Parathyroid adenoma (tissue), 2 donors: ENCODE measurements at regions not wholly inside any gene's neighbourhood (a gene's known extent, or its start where the extent isn't known, plus 50 kb on each side); places are given as distances from the start of the nearest gene placed in this dataset.
"Not testable (repeated sequence)": the region's sequence is repeated elsewhere in the genome, so short reads cannot be mapped to it uniquely, and the experiment has no call there.

Experiments
- H2AFZ ChIP-seq: fragments of 300-600 bp; sonication (generic); one replicate; pipeline ENCODE4 v1.7.0; 2017; ENCODE audit warnings: antibody characterized with exemption, mild to moderate bottlenecking
- H3K27ac ChIP-seq: fragments of 300-600 bp; sonication (generic); one replicate; pipeline ENCODE4 v1.7.0; 2017
- H3K27me3 ChIP-seq: fragments of 300-600 bp; sonication (generic); one replicate; pipeline ENCODE4 v1.7.0; 2017; ENCODE audit warnings: low read length; ENCODE audit not compliant: control insufficient read depth, insufficient read depth
- H3K36me3 ChIP-seq: fragments of 300-600 bp; sonication (generic); one replicate; pipeline ENCODE4 v1.7.0; 2017; ENCODE audit warnings: low read length; ENCODE audit not compliant: control insufficient read depth, insufficient read depth
- H3K4me1 ChIP-seq: fragments of 300-600 bp; sonication (generic); one replicate; pipeline ENCODE4 v1.7.0; 2017; ENCODE audit warnings: control low read depth
- H3K4me2 ChIP-seq: fragments of 300-600 bp; sonication (generic); one replicate; pipeline ENCODE4 v1.7.0; 2017; ENCODE audit warnings: low read length
- H3K4me3 ChIP-seq: fragments of 300-600 bp; sonication (generic); one replicate; pipeline ENCODE4 v1.7.0; 2017; ENCODE audit warnings: low read depth, low read length
- H3K79me2 ChIP-seq: fragments of 300-600 bp; sonication (generic); one replicate; pipeline ENCODE4 v1.7.0; 2017; ENCODE audit warnings: control low read depth
- H3K9ac ChIP-seq: fragments of 300-600 bp; sonication (generic); one replicate; pipeline ENCODE4 v1.7.0; 2017; ENCODE audit warnings: mild to moderate bottlenecking
- H3K9me3 ChIP-seq: fragments of 300-600 bp; sonication (generic); one replicate; pipeline ENCODE4 v1.7.0; 2017; ENCODE audit warnings: low read length; ENCODE audit not compliant: control insufficient read depth
- CTCF ChIP-seq: fragments of 300-600 bp; sonication (generic); IDR thresholded peaks from one replicate; pipeline ENCODE4 v1.7.0; 2017; ENCODE audit warnings: antibody characterized with exemption, mild to moderate bottlenecking
- donor health status: primary hyperparathyroidism.

DNA sequence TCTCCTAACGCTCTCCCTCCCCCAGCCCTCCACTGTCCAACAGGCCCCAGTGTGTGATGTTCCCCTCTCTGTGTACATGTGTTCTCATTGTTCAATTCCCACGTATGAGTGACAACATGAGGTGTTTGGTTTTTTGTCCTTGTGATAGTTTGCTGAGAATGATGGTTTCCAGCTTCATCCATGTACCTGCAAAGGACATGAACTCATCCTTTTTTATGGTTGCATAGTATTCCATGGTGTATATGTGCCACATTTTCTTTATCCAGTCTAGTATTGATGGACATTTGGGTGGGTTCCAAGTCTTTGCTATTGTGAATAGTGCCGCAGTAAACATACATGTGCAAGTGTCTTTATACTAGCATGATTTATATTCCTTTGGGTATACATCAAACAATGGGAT lies 347.4 kb downstream of the MAGEE1 start:
- H3K27me3 ChIP-seq, H3K27ac ChIP-seq, H3K4me2 ChIP-seq: not testable (repeated sequence)

GRCh38 chrX:76796311-76796710 lies 368.8 kb downstream of the MAGEE1 start:
- no peak for TF ChIP-seq CTCF
- Histone ChIP-seq H3K4me2 (no peak overlapping the region), H3K36me3 (no peaks in the 10 kb centered on the region), H3K9me3 (no peaks in the 10 kb centered on the region), H2AFZ (no peak overlapping the region), H3K4me1 (no peaks in the 10 kb centered on the region), H3K9ac (no peak overlapping the region), H3K27ac (no peak overlapping the region), H3K4me3 (no peak overlapping the region), H3K27me3 (no peaks in the 10 kb centered on the region), H3K79me2 (no peaks in the 10 kb centered on the region)

More for the DNA sequence above, 347.4 kb downstream of the MAGEE1 start:
- not testable (repeated sequence) for H3K9me3 ChIP-seq, H2AFZ ChIP-seq, H3K4me3 ChIP-seq, H3K79me2 ChIP-seq, H3K4me1 ChIP-seq, H3K36me3 ChIP-seq, H3K9ac ChIP-seq

DNA sequence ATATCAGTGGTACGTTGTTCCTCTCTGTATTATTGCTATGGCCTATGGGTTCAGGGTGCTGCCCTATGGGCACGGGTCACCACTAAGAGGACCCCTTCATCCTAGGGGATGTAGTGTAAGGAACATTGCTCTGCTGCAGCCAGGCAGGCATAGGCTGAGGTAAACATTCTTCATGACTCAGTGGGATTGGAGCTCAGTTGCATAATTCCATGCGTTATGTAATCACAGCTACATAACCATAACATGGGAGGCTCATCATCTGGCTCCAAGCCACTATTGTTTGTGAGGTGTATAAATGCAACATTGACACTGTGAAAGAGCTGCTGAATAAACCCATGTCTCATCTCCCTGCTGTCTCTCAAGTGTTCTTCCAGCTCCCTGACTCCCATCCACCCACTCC lies 375.2 kb downstream of the MAGEE1 start:
- Histone ChIP-seq H3K27me3 (no peaks in the 10 kb centered on the region), H3K36me3 (no peaks in the 10 kb centered on the region), H2AFZ (no peak overlapping the region), H3K9ac (no peak overlapping the region), H3K79me2 (no peaks in the 10 kb centered on the region), H3K27ac (no peak overlapping the region), H3K4me2 (no peak overlapping the region), H3K4me3 (no peak overlapping the region), H3K9me3 (no peaks in the 10 kb centered on the region), H3K4me1 (no peaks in the 10 kb centered on the region)
- no peak for TF ChIP-seq CTCF

GRCh38 chrX:76815754-76816153 lies 388.2 kb downstream of the MAGEE1 start:
- no peaks in the 10 kb centered on the region for H3K36me3 ChIP-seq
- no peak overlapping the region for H3K4me2 ChIP-seq
- no peak overlapping the region for H2AFZ ChIP-seq
- H3K79me2 ChIP-seq = no peaks in the 10 kb centered on the region
- H3K4me1 ChIP-seq = no peaks in the 10 kb centered on the region
- no peaks in the 10 kb centered on the region for H3K27me3 ChIP-seq
- H3K4me3 ChIP-seq = no peak overlapping the region
- no peak overlapping the region for H3K27ac ChIP-seq
- H3K9ac ChIP-seq = no peak overlapping the region
- TF ChIP-seq CTCF = no peak
- no peaks in the 10 kb centered on the region for H3K9me3 ChIP-seq

GRCh38 chrX:76817279-76817678 lies 389.8 kb downstream of the MAGEE1 start:
- H3K4me2 ChIP-seq, H3K4me3 ChIP-seq, H3K79me2 ChIP-seq, H3K9ac ChIP-seq, H3K27me3 ChIP-seq, H3K27ac ChIP-seq, H3K9me3 ChIP-seq, H3K4me1 ChIP-seq, H2AFZ ChIP-seq, H3K36me3 ChIP-seq: not testable (repeated sequence)

DNA sequence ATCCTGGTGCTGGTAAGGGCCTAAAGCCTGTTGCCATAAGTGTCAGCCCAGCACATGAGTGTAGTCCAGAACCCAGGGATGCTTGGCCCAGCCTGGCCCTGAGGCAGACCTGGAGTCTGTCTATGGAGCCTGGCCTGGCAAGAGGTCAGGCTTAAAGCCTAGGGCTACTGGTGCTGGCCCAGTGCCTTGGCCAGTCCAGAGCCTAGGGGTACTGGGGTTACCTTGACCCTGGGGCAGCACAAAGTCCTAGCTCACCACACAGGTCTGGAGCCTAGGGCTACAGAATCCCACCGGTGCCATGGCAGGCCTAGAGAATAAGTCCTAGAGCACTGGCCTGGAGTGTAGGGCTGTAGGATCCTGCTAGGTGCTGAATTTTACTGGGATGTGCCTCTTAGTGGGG lies 393.8 kb downstream of the MAGEE1 start:
- Histone ChIP-seq H3K4me1 (no peaks in the 10 kb centered on the region), H2AFZ (no peak overlapping the region), H3K4me2 (no peak overlapping the region), H3K36me3 (no peaks in the 10 kb centered on the region), H3K27me3 (no peaks in the 10 kb centered on the region), H3K27ac (no peak overlapping the region), H3K9ac (no peak overlapping the region), H3K79me2 (no peaks in the 10 kb centered on the region), H3K4me3 (no peak overlapping the region), H3K9me3 (no peaks in the 10 kb centered on the region)
- no peak for TF ChIP-seq CTCF
